K562 (cell line): ENCODE measurements at regions not wholly inside any gene's neighbourhood (a gene's known extent, or its start where the extent isn't known, plus 50 kb on each side); places are given as distances from the start of the nearest gene placed in this dataset.

Source experiments
- ATAC-seq: fragments of 200-7000 bp; cut with Tn5 transposase; 3 replicates; pipeline ENCODE4 v1.9.1; 2020; ENCODE audit warnings: moderate library complexity
- BruUV-seq: library from RNA; stranded (reverse); fragments of 400-500 nt; replicated peaks from 2 replicates; lab custom pipeline; 2021; lab: Mats Ljungman, UMichigan
- CTCF ChIA-PET: fragments of 300-600 bp; formaldehyde crosslinking; extraction: SDS; loops from one replicate; lab custom pipeline; 2021; ENCODE audit warnings: low intra/inter-chr PET ratio; lab: Yijun Ruan, JAX
- POLR2A ChIA-PET: fragments of 300-600, 350-650 bp; sonication (Branson Sonifier 250); formaldehyde crosslinking; extraction: SDS; loops from one replicate; lab custom pipeline; 2021; ENCODE audit warnings: antibody characterized with exemption, inconsistent platforms; lab: Yijun Ruan, JAX
- DNase-seq, 4 experiments: peaks; one replicate each; pipeline versions ENCODE4 v3.0.0 to v3.0.0-alpha.2; 2011 to 2018; ENCODE audit warnings: low spot score in 3 of 4, mixed read lengths in 3 of 4; ENCODE audit errors: extremely low read depth in 1 of 4
- FAIRE-seq: peaks from 2 replicates; lab custom pipeline; 2011; peaks lifted over from hg19 to GRCh38; lab: Jason Lieb, UNC
- H2AFZ ChIP-seq: 2 replicates; pipeline ENCODE4 v1.6.0; 2011; ENCODE audit warnings: low read depth, low read length, control low read depth, inconsistent platforms
- H3K27ac ChIP-seq: fragments of 200-600 bp; 3 replicates; pipeline ENCODE4 v1.8.0; 2011; ENCODE audit warnings: low read depth, mild to moderate bottlenecking, control low read depth, inconsistent platforms, low read length, moderate library complexity, mixed read lengths; ENCODE audit errors: extremely low read depth
- H3K27me3 ChIP-seq, 2 experiments: fragments of 300-600 bp in 1 of 2; 2 replicates in 1 of 2; 3 replicates in 1 of 2; pipeline versions ENCODE4 v1.6.0 to v1.8.0; 2011; ENCODE audit warnings: inconsistent platforms in 2 of 2, low read length in 2 of 2, mild to moderate bottlenecking in 1 of 2, mixed read lengths in 1 of 2, moderate library complexity in 1 of 2; ENCODE audit not compliant: control insufficient read depth in 2 of 2, insufficient read depth in 2 of 2
- H3K36me3 ChIP-seq: fragments of 300-600 bp; 3 replicates; pipeline ENCODE4 v1.8.0; 2011; ENCODE audit warnings: mild to moderate bottlenecking, low read length, inconsistent platforms; ENCODE audit not compliant: control insufficient read depth, insufficient read depth
- H3K4me1 ChIP-seq, 2 experiments: fragments of 200-600 bp in 1 of 2; replicated peaks in 1 of 2; 2 replicates in 1 of 2; 3 replicates in 1 of 2; pipeline versions ENCODE4 v1.5.1 to v1.8.0; 2011; ENCODE audit warnings: inconsistent platforms in 2 of 2, low read length in 2 of 2, mild to moderate bottlenecking in 1 of 2, mixed read lengths in 1 of 2, moderate library complexity in 1 of 2; ENCODE audit not compliant: control insufficient read depth in 2 of 2, insufficient read depth in 2 of 2
- H3K4me2 ChIP-seq: 2 replicates; pipeline ENCODE4 v1.6.1; 2011; ENCODE audit warnings: low read length, control low read depth, inconsistent platforms, mixed read lengths; ENCODE audit not compliant: insufficient read depth
- H3K4me3 ChIP-seq: fragments of 200-600 bp; sonication (generic), shearing (Covaris generic); 2 replicates; pipeline ENCODE4 v1.5.1; 2016; ENCODE audit warnings: control low read depth, inconsistent platforms
- H3K79me2 ChIP-seq: fragments of 200-600 bp; 3 replicates; pipeline ENCODE4 v1.8.0; 2011; ENCODE audit warnings: low read length, inconsistent platforms; ENCODE audit not compliant: control insufficient read depth, insufficient read depth
- H3K9ac ChIP-seq, 2 experiments: 2 replicates each; pipeline versions ENCODE4 v1.6.0 to v1.6.1; 2011; ENCODE audit warnings: low read depth in 2 of 2, low read length in 2 of 2, control low read depth in 1 of 2, inconsistent platforms in 1 of 2, mild to moderate bottlenecking in 1 of 2, mixed read lengths in 1 of 2; ENCODE audit not compliant: insufficient read depth in 1 of 2
- H3K9me1 ChIP-seq: one replicate; pipeline ENCODE4 v1.6.0; 2011; ENCODE audit warnings: inconsistent platforms, mild to moderate bottlenecking, low read length, moderate library complexity; ENCODE audit not compliant: control insufficient read depth, insufficient read depth
- H3K9me3 ChIP-seq: replicated peaks from 2 replicates; pipeline ENCODE4 v1.5.1; 2011; ENCODE audit warnings: low read depth, low read length, inconsistent platforms; ENCODE audit not compliant: control insufficient read depth, insufficient read depth
- H4K20me1 ChIP-seq: replicated peaks from 2 replicates; pipeline ENCODE4 v1.6.1; 2011; ENCODE audit warnings: low read length, inconsistent platforms, mixed read lengths; ENCODE audit not compliant: control insufficient read depth, insufficient read depth
- C11orf30 ChIP-seq: fragments of 450-650 bp; IDR thresholded peaks from 2 replicates; pipeline ENCODE4 v1.6.1; 2016; ENCODE audit warnings: low read depth, mild to moderate bottlenecking
- E2F8 ChIP-seq: fragments of 450-650 bp; IDR thresholded peaks from 2 replicates; pipeline ENCODE4 v1.7.1; 2018; ENCODE audit warnings: mild to moderate bottlenecking, low read depth; ENCODE audit not compliant: partially characterized antibody
- EP400 ChIP-seq: fragments of 450-650 bp; IDR thresholded peaks from 2 replicates; pipeline ENCODE4 v1.6.1; 2017; ENCODE audit warnings: antibody characterized with exemption, mild to moderate bottlenecking, moderate library complexity
- ERF ChIP-seq: fragments of 450-650 bp; formaldehyde crosslinking; IDR thresholded peaks from 2 replicates; pipeline ENCODE4 v1.4.0; 2020; ENCODE audit warnings: mild to moderate bottlenecking, mixed read lengths
- KAT2B ChIP-seq: IDR thresholded peaks from one replicate; pipeline ENCODE4 v1.6.1; 2012; ENCODE audit warnings: low read depth, mild to moderate bottlenecking, control low read depth, inconsistent platforms, low read length, moderate library complexity
- KDM1A ChIP-seq, 2 experiments: fragments of 450-650 bp; IDR thresholded peaks; 2 replicates each; pipeline ENCODE4 v1.6.1; 2016; ENCODE audit warnings: mild to moderate bottlenecking in 2 of 2
- NCOA2 ChIP-seq, 2 experiments: fragments of 450-650 bp; IDR thresholded peaks; 2 replicates each; pipeline ENCODE4 v1.6.1; 2018; ENCODE audit warnings: mild to moderate bottlenecking in 2 of 2, moderate library complexity in 1 of 2; ENCODE audit not compliant: partially characterized antibody in 2 of 2
- POLR2B ChIP-seq: fragments of 450-650 bp; IDR thresholded peaks from 2 replicates; pipeline ENCODE4 v1.6.1; 2018; ENCODE audit warnings: low read depth; ENCODE audit not compliant: partially characterized antibody
- PPARD ChIP-seq: fragments of 250-450 bp; sonication (Bioruptor Pico); IDR thresholded peaks from 2 replicates; pipeline ENCODE4 v1.8.0; 2022; ENCODE audit warnings: inconsistent platforms, mild to moderate bottlenecking, moderate library complexity
- RBBP5 ChIP-seq: fragments of 200-600 bp; sonication (generic); IDR thresholded peaks from 2 replicates; pipeline ENCODE4 v1.6.1; 2012; ENCODE audit warnings: borderline replicate concordance, mild to moderate bottlenecking, low read length, control low read depth, inconsistent platforms; ENCODE audit not compliant: insufficient read depth, poor library complexity, severe bottlenecking
- THAP7 ChIP-seq: fragments of 250-450 bp; sonication (Bioruptor Pico); IDR thresholded peaks from 2 replicates; pipeline ENCODE4 v1.5.0; 2021
- ZNF717 ChIP-seq: fragments of 250-450 bp; sonication (Bioruptor Pico); IDR thresholded peaks from 2 replicates; pipeline ENCODE4 v1.5.0; 2021
- WGBS: fragments of 100-300 bp; shearing (Covaris generic); methylation state at CpG from one replicate; pipeline ENCODE4 v1.1.6; 2016; ENCODE audit warnings: low coverage, mixed read lengths; ENCODE audit not compliant: insufficient coverage; ENCODE audit errors: missing lambda C conversion rate; 5-methylcytosine and 5-hydroxymethylcytosine counted together
- in situ Hi-C: fragments of 300-500 bp; cut with MboI; formaldehyde crosslinking; loops from 4 replicates; pipeline ENCODE4 v1.15.0; 2018; ENCODE audit warnings: inconsistent platforms, mixed read lengths
- intact Hi-C: fragments of 100-400 bp; cut with micrococcal nuclease; formaldehyde crosslinking; loops from 2 replicates; pipeline ENCODE4 v1.14.2; 2022
- TF ChIP-seq, protein P1 (sequence below): sonication (generic); formaldehyde crosslinking; IDR thresholded peaks from 2 replicates; pipeline ENCODE4 v1.8.0; 2022; ENCODE audit warnings: missing genetic modification reagents, mild to moderate bottlenecking, moderate library complexity, borderline replicate concordance

GRCh38 chr11:82308979-82309378, 424.7 kb downstream of the FAM181B start:
- no peaks in the 10 kb centered on the region for H3K9me3 ChIP-seq
- FAIRE-seq, result no peak

DNA sequence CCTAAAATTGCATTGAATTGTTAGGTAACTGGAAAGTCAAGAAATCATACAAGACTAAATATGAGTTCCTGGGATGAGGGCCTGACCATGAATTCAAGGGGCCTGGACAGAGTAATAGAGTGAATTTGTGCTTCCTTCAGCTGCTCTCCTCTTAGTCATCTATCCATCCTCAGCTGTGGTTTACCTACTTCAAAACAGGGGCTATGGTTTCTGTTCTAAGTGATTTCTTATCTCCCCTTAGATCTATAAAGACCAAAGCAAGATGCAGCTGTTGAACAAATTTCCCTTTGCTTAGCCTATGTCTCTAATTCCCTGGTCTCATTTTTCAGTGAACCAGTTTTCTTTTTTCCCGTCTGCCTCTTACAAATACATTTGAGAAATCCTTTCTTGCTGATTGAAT, 428.5 kb downstream of the FAM181B start:
- no peak overlapping the region for H3K27ac ChIP-seq
- H3K9me3 ChIP-seq, result no peaks in the 10 kb centered on the region
- no peaks in the 10 kb centered on the region for H3K27me3 ChIP-seq
- no peak for DNase-seq
- intact Hi-C loops, result no loop called here
- POLR2A ChIA-PET, result no interaction called here
- no peak for ATAC-seq
- H3K9me1 ChIP-seq, result no peaks in the 10 kb centered on the region
- no peak overlapping the region for H2AFZ ChIP-seq
- no peak for FAIRE-seq
- CTCF ChIA-PET, result no interaction called here
- no peak overlapping the region for H3K9ac ChIP-seq
- no TSS peak for BruUV-seq
- H4K20me1 ChIP-seq, result no peaks in the 10 kb centered on the region
- no peak overlapping the region for H3K4me3 ChIP-seq
- H3K79me2 ChIP-seq, result no peaks in the 10 kb centered on the region
- H3K36me3 ChIP-seq, result no peaks in the 10 kb centered on the region
- no peak overlapping the region for H3K4me2 ChIP-seq
- in situ Hi-C loops, result no loop called here
- WGBS, result 0% methylated on average over 1 of the region's 1 CpG
- H3K4me1 ChIP-seq, result no peaks in the 10 kb centered on the region
- TF ChIP-seq PPARD (CRISPR knock-in tag) (no peak), C11orf30 (no peak), POLR2B (no peak), KDM1A (IDR thresholded peaks at IDR 0.05) (no peak), RBBP5 (no peak), THAP7 (CRISPR knock-in tag) (no peak), ZNF717 (CRISPR knock-in tag) (no peak), EP400 (no peak), KAT2B (no peak), E2F8 (no peak)
- TF ChIP-seq, protein P1, sequence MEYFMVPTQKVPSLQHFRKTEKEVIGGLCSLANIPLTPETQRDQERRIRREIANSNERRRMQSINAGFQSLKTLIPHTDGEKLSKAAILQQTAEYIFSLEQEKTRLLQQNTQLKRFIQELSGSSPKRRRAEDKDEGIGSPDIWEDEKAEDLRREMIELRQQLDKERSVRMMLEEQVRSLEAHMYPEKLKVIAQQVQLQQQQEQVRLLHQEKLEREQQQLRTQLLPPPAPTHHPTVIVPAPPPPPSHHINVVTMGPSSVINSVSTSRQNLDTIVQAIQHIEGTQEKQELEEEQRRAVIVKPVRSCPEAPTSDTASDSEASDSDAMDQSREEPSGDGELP (CRISPR knock-in tag), result no peak

More at GRCh38 chr11:82308979-82309378, 424.7 kb downstream of the FAM181B start:
- ATAC-seq (no peak), DNase-seq (no peak)
- Histone ChIP-seq H4K20me1 (no peaks in the 10 kb centered on the region), H2AFZ (no peak overlapping the region), H3K9ac (no peak overlapping the region), H3K4me2 (no peak overlapping the region), H3K79me2 (no peaks in the 10 kb centered on the region), H3K9me1 (no peaks in the 10 kb centered on the region), H3K36me3 (no peaks in the 10 kb centered on the region), H3K4me3 (no peak overlapping the region), H3K27me3 (no peaks in the 10 kb centered on the region), H3K27ac (no peak overlapping the region), H3K4me1 (no peaks in the 10 kb centered on the region)
- BruUV-seq, result no TSS peak
- ChIA-PET POLR2A (no interaction called here), CTCF (no interaction called here)
- in situ Hi-C loops (no loop called here), intact Hi-C loops (no loop called here)
- no peak for TF ChIP-seq NCOA2 (IDR thresholded peaks at IDR 0.05; ENCODE audit: partially characterized antibody in 2 of 2)
- TF ChIP-seq ERF (CRISPR knock-in tag), result no peak
- 0% methylated on average over 2 of the region's 2 CpGs for WGBS
